CD14-positive monocyte (primary cell): ENCODE measurements at regions not wholly inside any gene's neighbourhood (a gene's known extent, or its start where the extent isn't known, plus 50 kb on each side); places are given as distances from the start of the nearest gene placed in this dataset.

Experiments
- DNase-seq, 3 donors: peaks; one replicate each; pipeline ENCODE4 v3.0.0-alpha.2; 2011 to 2022
- H2AFZ ChIP-seq: 2 replicates; pipeline ENCODE4 v1.6.0; 2012; ENCODE audit warnings: mild to moderate bottlenecking, low read depth, low read length, inconsistent platforms; ENCODE audit not compliant: insufficient read depth, poor library complexity, severe bottlenecking
- H3K27ac ChIP-seq, 2 donors: 1 replicate in 1 of 2; 2 replicates in 1 of 2; pipeline ENCODE4 v1.5.1; 2012 to 2013; ENCODE audit warnings: low read length in 2 of 2, control low read depth in 1 of 2, inconsistent platforms in 1 of 2, low read depth in 1 of 2, mild to moderate bottlenecking in 1 of 2
- H3K27me3 ChIP-seq, 2 donors: one replicate each; pipeline versions ENCODE4 v1.6.0 to v1.6.1; 2011 to 2013; ENCODE audit warnings: low read length in 2 of 2; ENCODE audit not compliant: control insufficient read depth in 2 of 2, insufficient read depth in 2 of 2
- H3K36me3 ChIP-seq, 2 donors: replicated peaks in 1 of 2; 1 replicate in 1 of 2; 2 replicates in 1 of 2; pipeline versions ENCODE4 v1.5.1 to v1.6.1; 2012 to 2013; ENCODE audit warnings: low read length in 2 of 2, control low read depth in 1 of 2, inconsistent platforms in 1 of 2, mild to moderate bottlenecking in 1 of 2; ENCODE audit not compliant: insufficient read depth in 2 of 2, control insufficient read depth in 1 of 2
- H3K4me1 ChIP-seq, 2 donors: 1 replicate in 1 of 2; 2 replicates in 1 of 2; pipeline versions ENCODE4 v1.5.1 to v1.6.1; 2012 to 2013; ENCODE audit warnings: low read length in 2 of 2, control low read depth in 1 of 2, inconsistent platforms in 1 of 2, mild to moderate bottlenecking in 1 of 2, moderate library complexity in 1 of 2; ENCODE audit not compliant: insufficient read depth in 2 of 2, control insufficient read depth in 1 of 2
- H3K4me2 ChIP-seq: replicated peaks from 2 replicates; pipeline ENCODE3; 2012; ENCODE audit warnings: low read length, moderate library complexity, mild to moderate bottlenecking; ENCODE audit not compliant: poor library complexity, severe bottlenecking; ENCODE audit errors: extremely low read depth
- H3K4me3 ChIP-seq, 3 experiments: fragments of 200-600 bp in 1 of 3; sonication (generic) in 1 of 3; replicated peaks in 1 of 3; 1 replicate in 2 of 3; 2 replicates in 1 of 3; pipeline ENCODE4 v1.5.1; 2011 to 2013; ENCODE audit warnings: low read length in 3 of 3, mild to moderate bottlenecking in 3 of 3, control low read depth in 2 of 3, low read depth in 2 of 3, inconsistent platforms in 1 of 3, moderate library complexity in 1 of 3
- H3K79me2 ChIP-seq: 2 replicates; pipeline ENCODE4 v1.6.0; 2012; ENCODE audit warnings: mild to moderate bottlenecking, control low read depth, inconsistent platforms, low read length, moderate library complexity; ENCODE audit not compliant: insufficient read depth
- H3K9ac ChIP-seq: 2 replicates; pipeline ENCODE4 v1.6.0; 2017; ENCODE audit warnings: low read length, mild to moderate bottlenecking; ENCODE audit not compliant: insufficient read depth, poor library complexity, severe bottlenecking
- H3K9me3 ChIP-seq, 2 donors: replicated peaks in 1 of 2; 1 replicate in 1 of 2; 2 replicates in 1 of 2; pipeline versions ENCODE4 v1.5.1 to v1.6.1; 2012 to 2013; ENCODE audit warnings: low read length in 2 of 2, control low read depth in 1 of 2; ENCODE audit not compliant: control insufficient read depth in 1 of 2, insufficient read depth in 1 of 2
- H4K20me1 ChIP-seq: 2 replicates; pipeline ENCODE4 v1.6.0; 2012; ENCODE audit warnings: mild to moderate bottlenecking, low read length, control low read depth, moderate library complexity; ENCODE audit not compliant: insufficient read depth
- H3K27ac Mint-ChIP-seq, 7 donors: one replicate each; pipeline ENCODE4 v1.8.0; 2020; ENCODE audit warnings: mild to moderate bottlenecking in 7 of 7, mixed read lengths in 7 of 7, moderate library complexity in 6 of 7, inconsistent platforms in 2 of 7
- H3K27me3 Mint-ChIP-seq, 3 donors: one replicate each; pipeline ENCODE4 v1.8.0; 2021 to 2022; ENCODE audit warnings: low read depth in 3 of 3, mild to moderate bottlenecking in 3 of 3, mixed read lengths in 3 of 3, moderate library complexity in 3 of 3, inconsistent platforms in 1 of 3
- H3K36me3 Mint-ChIP-seq, 2 donors: one replicate each; pipeline ENCODE4 v1.8.0; 2020; ENCODE audit warnings: mixed read lengths in 2 of 2, inconsistent platforms in 1 of 2, mild to moderate bottlenecking in 1 of 2
- H3K4me1 Mint-ChIP-seq: one replicate; pipeline ENCODE4 v1.8.0; 2020; ENCODE audit warnings: mild to moderate bottlenecking, mixed read lengths
- H3K4me3 Mint-ChIP-seq, 2 donors: one replicate each; pipeline ENCODE4 v1.8.0; 2020; ENCODE audit warnings: mild to moderate bottlenecking in 2 of 2, mixed read lengths in 2 of 2, moderate library complexity in 1 of 2
- H3K9me3 Mint-ChIP-seq, 7 donors: one replicate each; pipeline ENCODE4 v1.8.0; 2020 to 2022; ENCODE audit warnings: mixed read lengths in 7 of 7, mild to moderate bottlenecking in 6 of 7, moderate library complexity in 6 of 7, inconsistent platforms in 2 of 7
- WGBS: methylation state at CpG from one replicate; pipeline ENCODE4 v1.1.5; 2013; ENCODE audit warnings: missing lambda C conversion rate; ENCODE audit not compliant: insufficient coverage; 5-methylcytosine and 5-hydroxymethylcytosine counted together
- intact Hi-C, 2 donors: fragments of 100-400 bp; cut with micrococcal nuclease; formaldehyde crosslinking; loops; one replicate each; pipeline versions ENCODE4 v1.15.0 to v1.15.1; 2023
- TF ChIP-seq, protein P1 (sequence below): fragments of 200-600 bp; IDR thresholded peaks from one replicate; pipeline ENCODE4 v1.8.0; 2022; ENCODE audit warnings: antibody characterized with exemption, mild to moderate bottlenecking

DNA sequence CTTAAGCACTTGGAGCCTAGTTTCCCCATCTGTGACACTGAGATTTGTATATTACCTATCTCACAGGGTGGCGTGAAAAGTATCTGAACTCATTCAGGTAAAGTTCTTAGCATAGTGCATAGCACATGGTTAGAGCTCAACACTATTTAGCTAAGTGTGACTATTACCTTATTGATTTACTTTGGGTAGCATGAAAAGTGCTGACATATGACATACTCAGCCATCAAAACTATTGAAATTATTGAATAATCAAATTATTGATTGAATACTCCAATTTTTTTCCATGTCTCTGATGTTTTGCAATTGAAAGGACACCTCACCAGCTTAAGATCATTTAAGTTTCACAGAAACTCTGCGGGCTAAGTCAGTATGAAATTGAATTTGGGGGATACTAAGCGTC is 715.0 kb downstream of the EFNB2 start:
- Histone ChIP-seq H3K27ac (no peak overlapping the region), H2AFZ (no peak overlapping the region), H3K9me3 (peaks cover 18 to 20% of the 10 kb centered on the region in 2 donors), H3K27me3 (no peaks in the 10 kb centered on the region), H3K9ac (no peak overlapping the region), H3K4me1 (no peaks in the 10 kb centered on the region), H3K79me2 (no peaks in the 10 kb centered on the region), H3K4me3 (no peak overlapping the region), H3K36me3 (no peaks in the 10 kb centered on the region), H4K20me1 (no peaks in the 10 kb centered on the region), H3K4me2 (no peak overlapping the region)
- WGBS, result no CpG with 5 or more reads among the region's 3 CpGs
- Mint-ChIP-seq H3K27me3 (peaks cover 0 to 2% (median 0%) of the 10 kb centered on the region in 3 donors), H3K9me3 (peaks cover 2 to 22% (median 10%) of the 10 kb centered on the region in 7 donors), H3K4me1 (no peaks in the 10 kb centered on the region), H3K36me3 (no peaks in the 10 kb centered on the region), H3K4me3 (no peak overlapping the region), H3K27ac (no peak overlapping the region)
- TF ChIP-seq, protein P1, sequence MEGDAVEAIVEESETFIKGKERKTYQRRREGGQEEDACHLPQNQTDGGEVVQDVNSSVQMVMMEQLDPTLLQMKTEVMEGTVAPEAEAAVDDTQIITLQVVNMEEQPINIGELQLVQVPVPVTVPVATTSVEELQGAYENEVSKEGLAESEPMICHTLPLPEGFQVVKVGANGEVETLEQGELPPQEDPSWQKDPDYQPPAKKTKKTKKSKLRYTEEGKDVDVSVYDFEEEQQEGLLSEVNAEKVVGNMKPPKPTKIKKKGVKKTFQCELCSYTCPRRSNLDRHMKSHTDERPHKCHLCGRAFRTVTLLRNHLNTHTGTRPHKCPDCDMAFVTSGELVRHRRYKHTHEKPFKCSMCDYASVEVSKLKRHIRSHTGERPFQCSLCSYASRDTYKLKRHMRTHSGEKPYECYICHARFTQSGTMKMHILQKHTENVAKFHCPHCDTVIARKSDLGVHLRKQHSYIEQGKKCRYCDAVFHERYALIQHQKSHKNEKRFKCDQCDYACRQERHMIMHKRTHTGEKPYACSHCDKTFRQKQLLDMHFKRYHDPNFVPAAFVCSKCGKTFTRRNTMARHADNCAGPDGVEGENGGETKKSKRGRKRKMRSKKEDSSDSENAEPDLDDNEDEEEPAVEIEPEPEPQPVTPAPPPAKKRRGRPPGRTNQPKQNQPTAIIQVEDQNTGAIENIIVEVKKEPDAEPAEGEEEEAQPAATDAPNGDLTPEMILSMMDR, result no peak
- no peak for DNase-seq
- intact Hi-C loops, result no loop called here

DNA sequence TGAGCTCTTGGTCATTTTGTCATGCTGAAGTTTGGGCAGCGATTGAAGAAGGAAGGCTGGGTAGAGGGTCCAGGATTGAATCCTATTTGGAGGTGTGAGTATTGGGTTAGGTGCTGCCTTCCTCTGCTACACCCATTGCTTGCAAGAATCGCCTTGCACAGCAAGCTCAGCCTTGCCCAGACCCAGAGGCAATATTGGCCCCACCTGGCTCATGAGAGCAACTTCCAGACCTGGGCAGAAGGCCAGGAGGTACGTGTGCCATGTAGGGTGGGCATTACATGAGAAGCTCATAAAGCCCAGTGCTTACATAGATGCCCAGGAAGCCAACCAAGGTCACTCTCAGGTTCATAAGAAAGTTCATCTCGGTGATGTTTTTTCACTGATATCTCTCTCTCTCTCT is 718.0 kb downstream of the EFNB2 start:
- H3K36me3 Mint-ChIP-seq, result no peaks in the 10 kb centered on the region
- TF ChIP-seq, protein P1, result no peak
- Histone ChIP-seq H3K36me3 (no peaks in the 10 kb centered on the region), H2AFZ (no peak overlapping the region), H3K9me3 (peaks cover 9 to 13% of the 10 kb centered on the region in 2 donors), H3K27me3 (no peaks in the 10 kb centered on the region), H3K4me1 (no peaks in the 10 kb centered on the region), H3K4me2 (no peak overlapping the region), H3K79me2 (no peaks in the 10 kb centered on the region), H3K27ac (no peak overlapping the region), H3K9ac (no peak overlapping the region), H3K4me3 (no peak overlapping the region), H4K20me1 (no peaks in the 10 kb centered on the region)
- DNase-seq, result no peak
- H3K27me3 Mint-ChIP-seq, result peaks cover 0 to 2% (median 0%) of the 10 kb centered on the region in 3 donors
- H3K27ac Mint-ChIP-seq, result no peak overlapping the region
- intact Hi-C loops, result no loop called here
- WGBS, result 50% methylated on average over 3 of the region's 4 CpGs
- H3K4me3 Mint-ChIP-seq, result no peak overlapping the region
- no peaks in the 10 kb centered on the region for H3K4me1 Mint-ChIP-seq
- peaks cover 2 to 12% (median 6%) of the 10 kb centered on the region in 7 donors for H3K9me3 Mint-ChIP-seq
